Sigmoid colon (tissue), 6 donors: ENCODE measurements at regions not wholly inside any gene's neighbourhood (a gene's known extent, or its start where the extent isn't known, plus 50 kb on each side); places are given as distances from the start of the nearest gene placed in this dataset.
A peak's percentile ranks its signal among the peaks of the same experiment; 100 is the strongest.

ENCODE experiments used
- DNase-seq: peaks from one replicate; pipeline ENCODE4 v3.0.0-alpha.2; 2019
- H3K27ac ChIP-seq, 4 donors: fragments of 200-600 bp; sonication (generic); one replicate each; pipeline ENCODE4 v1.5.1; 2016 to 2019; ENCODE audit warnings: mild to moderate bottlenecking in 1 of 4
- H3K27me3 ChIP-seq, 3 donors: fragments of 200-600 bp; sonication (generic); one replicate each; pipeline ENCODE4 v1.5.1; 2019; ENCODE audit warnings: mild to moderate bottlenecking in 1 of 3
- H3K36me3 ChIP-seq, 4 donors: fragments of 200-600 bp; sonication (generic); one replicate each; pipeline ENCODE4 v1.5.1; 2016 to 2019
- H3K4me1 ChIP-seq, 4 donors: fragments of 200-600 bp; sonication (generic); one replicate each; pipeline ENCODE4 v1.5.1; 2017 to 2019
- H3K4me3 ChIP-seq, 4 donors: fragments of 200-600 bp; sonication (generic); one replicate each; pipeline ENCODE4 v1.5.1; 2017 to 2019; ENCODE audit warnings: mild to moderate bottlenecking in 2 of 4, moderate library complexity in 1 of 4
- H3K9me3 ChIP-seq, 4 donors: fragments of 200-600 bp in 3 of 4; sonication (generic) in 3 of 4; one replicate each; pipeline versions ENCODE4 v1.5.1 to v1.6.1; 2013 to 2019
- CTCF ChIP-seq, 4 experiments: fragments of 450-650 bp in 3 of 4; fragments of 200-600 bp in 1 of 4; IDR thresholded peaks; one replicate each; pipeline ENCODE4 v1.5.1; 2016 to 2019; ENCODE audit warnings: antibody characterized with exemption in 4 of 4, mild to moderate bottlenecking in 3 of 4, moderate library complexity in 2 of 4
- EP300 ChIP-seq, 4 donors: sonication (generic); formaldehyde crosslinking; IDR thresholded peaks; one replicate each; pipeline ENCODE4 v1.6.1; 2017; ENCODE audit warnings: antibody characterized with exemption in 4 of 4
- POLR2A ChIP-seq, 2 donors: fragments of 450-650 bp; IDR thresholded peaks; one replicate each; pipeline ENCODE4 v1.6.1; 2016; ENCODE audit warnings: antibody characterized with exemption in 2 of 2, mild to moderate bottlenecking in 2 of 2, moderate library complexity in 2 of 2
- POLR2AphosphoS5 ChIP-seq, 4 donors: sonication (generic); formaldehyde crosslinking; IDR thresholded peaks; one replicate each; pipeline ENCODE4 v1.6.1; 2017; ENCODE audit warnings: antibody characterized with exemption in 4 of 4
- WGBS, 2 donors: extraction: QIAGEN DNeasy Blood & Tissue Kit; methylation state at CpG; one replicate each; pipeline ENCODE4 v1.1.7; 2013; 5-methylcytosine and 5-hydroxymethylcytosine counted together
- intact Hi-C: fragments of 100-400 bp; cut with DNase I; formaldehyde crosslinking; loops from one replicate; pipeline ENCODE4 v1.15.1; 2023
- donor health status: healthy with polysubstance abuse.
- donor health status: healthy.

DNA sequence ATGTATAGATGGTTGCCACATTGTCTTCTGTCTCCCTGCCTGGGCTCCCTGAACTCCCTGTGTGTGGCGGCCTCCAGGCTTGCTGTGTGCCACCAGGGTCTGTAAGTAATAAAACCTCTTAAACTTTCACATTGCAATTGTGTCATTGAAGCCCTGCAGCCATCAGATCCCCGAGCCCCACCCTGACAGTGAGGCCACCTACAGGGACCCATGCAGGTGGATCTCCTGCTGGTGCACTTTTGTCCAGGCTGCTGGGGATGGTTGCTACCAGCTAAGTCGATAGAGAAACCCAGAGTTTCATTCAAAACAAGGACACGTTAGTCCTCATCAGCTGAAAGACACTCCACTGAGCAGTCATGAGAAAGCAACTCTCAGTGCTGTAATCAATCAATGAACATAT is 133.6 kb upstream of the PRICKLE2 start:
- TF ChIP-seq POLR2AphosphoS5 (IDR thresholded peaks at IDR 0.05) = no peak
- TF ChIP-seq CTCF (IDR thresholded peaks at IDR 0.05) = no peak
- no peak for TF ChIP-seq POLR2A (IDR thresholded peaks at IDR 0.05)
- no peak for TF ChIP-seq EP300 (IDR thresholded peaks at IDR 0.05)
- Histone ChIP-seq H3K27ac (no peak overlapping the region), H3K27me3 (no peaks in the 10 kb centered on the region), H3K36me3 (no peaks in the 10 kb centered on the region), H3K4me1 (peaks cover 0 to 31% (median 19%) of the 10 kb centered on the region in 4 donors), H3K4me3 (no peak overlapping the region), H3K9me3 (no peaks in the 10 kb centered on the region)
- intact Hi-C loops = no loop called here
- 80 to 81% methylated on average over 4 of the region's 4 CpGs for WGBS, 2 donors
- DNase-seq = no peak

DNA sequence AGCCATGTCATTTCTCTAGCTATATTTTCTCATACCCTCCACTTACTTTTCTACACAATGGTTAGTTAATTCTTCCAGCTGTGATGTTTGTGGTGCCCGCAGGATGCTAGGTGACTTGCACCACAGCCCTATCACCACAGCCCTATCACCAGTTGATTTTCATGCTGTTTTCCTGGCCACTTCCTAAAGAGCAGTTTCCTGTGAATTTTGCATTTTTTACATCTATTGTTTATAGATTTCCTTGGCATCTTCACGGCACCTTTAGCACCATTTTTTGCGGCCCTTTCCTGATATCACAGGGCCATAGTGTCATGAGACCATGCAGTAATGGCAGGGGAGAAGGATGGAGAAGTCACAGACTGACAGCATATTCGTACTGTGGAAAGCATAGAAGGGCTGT is 132.9 kb upstream of the PRICKLE2 start:
- peaks cover 0 to 35% (median 22%) of the 10 kb centered on the region in 4 donors for H3K4me1 ChIP-seq
- TF ChIP-seq EP300 (IDR thresholded peaks at IDR 0.05) = no peak
- no peak for TF ChIP-seq POLR2A (IDR thresholded peaks at IDR 0.05)
- TF ChIP-seq POLR2AphosphoS5 (IDR thresholded peaks at IDR 0.05) = no peak
- TF ChIP-seq CTCF (IDR thresholded peaks at IDR 0.05) = no peak
- 70 to 76% methylated on average over 4 of the region's 4 CpGs for WGBS, 2 donors

DNA sequence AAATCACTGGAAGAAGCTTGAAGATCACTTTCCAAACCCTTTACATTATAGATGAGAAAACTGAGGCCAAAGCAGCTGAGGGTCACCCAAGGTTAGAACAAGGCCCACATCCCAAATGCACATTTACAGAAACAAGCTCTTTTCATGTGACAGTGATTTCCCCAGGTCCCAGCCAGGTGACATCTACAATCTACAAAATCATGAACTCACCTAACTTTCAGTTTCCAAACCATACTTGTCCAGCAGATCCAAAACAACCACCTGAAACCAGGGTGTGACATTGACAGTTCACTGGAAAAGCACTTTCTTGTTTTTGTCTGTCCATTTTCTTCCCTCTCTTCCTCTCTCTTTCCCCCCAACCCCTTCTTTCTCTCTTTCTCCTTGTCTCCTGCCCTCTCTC is 132.2 kb upstream of the PRICKLE2 start:
- peaks cover 0 to 42% (median 29%) of the 10 kb centered on the region in 4 donors for H3K4me1 ChIP-seq
- intact Hi-C loops = no loop called here
- H3K27ac ChIP-seq = no peak overlapping the region
- no peak for TF ChIP-seq POLR2A (IDR thresholded peaks at IDR 0.05)
- no peak for TF ChIP-seq EP300 (IDR thresholded peaks at IDR 0.05)
- TF ChIP-seq POLR2AphosphoS5 (IDR thresholded peaks at IDR 0.05) = no peak
- TF ChIP-seq CTCF (IDR thresholded peaks at IDR 0.05) = no peak
- H3K36me3 ChIP-seq = no peaks in the 10 kb centered on the region
- no peak overlapping the region for H3K4me3 ChIP-seq
- no peaks in the 10 kb centered on the region for H3K27me3 ChIP-seq
- no peaks in the 10 kb centered on the region for H3K9me3 ChIP-seq
- no peak for DNase-seq

More for the DNA sequence above, 132.9 kb upstream of the PRICKLE2 start:
- H3K9me3 ChIP-seq = no peaks in the 10 kb centered on the region
- no peak for DNase-seq
- no peaks in the 10 kb centered on the region for H3K36me3 ChIP-seq
- no peak overlapping the region for H3K4me3 ChIP-seq
- intact Hi-C loops = no loop called here
- no peak overlapping the region for H3K27ac ChIP-seq
- H3K27me3 ChIP-seq = no peaks in the 10 kb centered on the region

DNA sequence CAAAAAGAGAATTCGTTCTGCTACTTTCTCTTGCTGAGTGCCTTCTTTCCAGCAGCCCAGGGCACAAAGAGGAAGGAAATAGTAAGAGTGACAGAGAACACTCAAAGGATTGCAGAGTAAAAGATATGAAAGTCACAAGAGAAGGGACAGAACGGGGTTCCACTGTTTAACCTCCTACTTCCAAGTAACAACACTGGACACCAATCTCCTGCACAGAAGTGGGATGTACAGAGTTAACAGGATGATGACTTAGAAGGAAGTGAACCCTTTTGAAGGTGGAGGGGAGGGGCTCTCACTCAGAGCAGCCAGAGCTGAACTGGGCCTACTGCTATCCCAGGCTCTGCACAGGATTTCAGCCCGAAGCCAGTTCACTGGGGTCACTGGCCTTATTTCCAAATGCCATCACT is 130.1 kb upstream of the PRICKLE2 start:
- WGBS, 2 donors = 29 to 56% methylated on average over 3 of the region's 3 CpGs
- peak overlapping the region in 1 of 4 donors; percentile 6 for H3K4me3 ChIP-seq

More for the DNA sequence above, 130.1 kb upstream of the PRICKLE2 start:
- no peaks in the 10 kb centered on the region for H3K27me3 ChIP-seq
- no peak for DNase-seq
- no peaks in the 10 kb centered on the region for H3K36me3 ChIP-seq
- intact Hi-C loops = no loop called here
- no peaks in the 10 kb centered on the region for H3K9me3 ChIP-seq
- H3K27ac ChIP-seq = peak overlapping the region; percentile 62 to 90 (median 80)
- no peak for TF ChIP-seq CTCF (IDR thresholded peaks at IDR 0.05)
- TF ChIP-seq POLR2AphosphoS5 (IDR thresholded peaks at IDR 0.05) = peak in 1 of 4 donors; percentile 9
- H3K4me1 ChIP-seq = peaks cover 0 to 62% (median 47%) of the 10 kb centered on the region in 4 donors
